Effector memory CD8-positive, alpha-beta T cell (primary cell): ENCODE measurements at regions not wholly inside any gene's neighbourhood (a gene's known extent, or its start where the extent isn't known, plus 50 kb on each side); places are given as distances from the start of the nearest gene placed in this dataset.
"Not testable (repeated sequence)": the region's sequence is repeated elsewhere in the genome, so short reads cannot be mapped to it uniquely, and the experiment has no call there.

ENCODE experiments used
- ATAC-seq: fragments of 150-1000 bp; cut with Tn5 transposase; replicated peaks from 2 replicates; pipeline ENCODE4 v1.10.0; 2021; ENCODE audit warnings: mild to moderate bottlenecking, moderate library complexity
- DNase-seq, 3 experiments: peaks; one replicate each; pipeline ENCODE4 v3.0.0; 2021
- H3K27ac Mint-ChIP-seq, 2 donors: one replicate each; pipeline ENCODE4 v1.8.0; 2022; ENCODE audit warnings: mild to moderate bottlenecking in 2 of 2, mixed read lengths in 2 of 2, moderate library complexity in 2 of 2
- H3K27me3 Mint-ChIP-seq, 2 donors: one replicate each; pipeline ENCODE4 v1.8.0; 2022; ENCODE audit warnings: mixed read lengths in 2 of 2
- H3K36me3 Mint-ChIP-seq: one replicate; pipeline ENCODE4 v1.8.0; 2022; ENCODE audit warnings: mild to moderate bottlenecking, moderate library complexity, mixed read lengths; ENCODE audit not compliant: insufficient read depth
- H3K4me1 Mint-ChIP-seq, 2 donors: one replicate each; pipeline ENCODE4 v1.8.0; 2022; ENCODE audit warnings: low read depth in 2 of 2, mixed read lengths in 2 of 2
- H3K4me3 Mint-ChIP-seq, 2 donors: one replicate each; pipeline ENCODE4 v1.8.0; 2022; ENCODE audit warnings: mild to moderate bottlenecking in 2 of 2, mixed read lengths in 2 of 2, moderate library complexity in 2 of 2
- H3K9me3 Mint-ChIP-seq, 2 donors: one replicate each; pipeline ENCODE4 v1.8.0; 2022; ENCODE audit warnings: mixed read lengths in 2 of 2

DNA sequence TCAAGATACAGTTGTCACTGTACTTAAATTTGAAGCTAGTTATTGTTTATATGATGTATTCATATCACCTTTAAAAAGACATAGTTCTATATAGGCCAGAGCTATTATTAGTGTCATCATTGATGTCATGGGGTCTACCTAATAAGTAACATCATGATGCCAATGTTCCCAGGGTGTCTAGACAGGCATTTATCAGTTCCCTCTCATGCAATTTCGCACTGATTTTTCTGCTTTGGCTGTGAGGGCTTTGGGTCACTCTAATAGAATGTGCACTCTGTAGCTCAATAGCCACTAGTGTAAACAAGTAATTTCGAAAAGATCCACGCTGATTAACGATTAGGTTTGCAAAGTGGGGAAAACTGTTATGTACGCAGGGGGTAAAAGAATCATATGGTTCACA, 1651.3 kb downstream of the SLITRK5 start:
- DNase-seq (no peak), ATAC-seq (no peak)
- Mint-ChIP-seq H3K27me3 (no peaks in the 10 kb centered on the region), H3K27ac (no peak overlapping the region), H3K4me1 (no peaks in the 10 kb centered on the region), H3K4me3 (no peak overlapping the region), H3K36me3 (no peaks in the 10 kb centered on the region), H3K9me3 (peaks cover 0 to 2% of the 10 kb centered on the region in 2 donors)

GRCh38 chr13:89324582-89324981, 1653.4 kb downstream of the SLITRK5 start:
- DNase-seq (no peak), ATAC-seq (no peak)
- Mint-ChIP-seq H3K27me3 (no peaks in the 10 kb centered on the region), H3K9me3 (peaks cover 0 to 5% of the 10 kb centered on the region in 2 donors), H3K27ac (no peak overlapping the region), H3K4me3 (no peak overlapping the region), H3K4me1 (no peaks in the 10 kb centered on the region), H3K36me3 (no peaks in the 10 kb centered on the region)

- Mint-ChIP-seq H3K9me3 (peaks cover 0 to 3% of the 10 kb centered on the region in 2 donors), H3K4me3 (no peak overlapping the region), H3K36me3 (no peaks in the 10 kb centered on the region), H3K4me1 (no peaks in the 10 kb centered on the region), H3K27me3 (no peaks in the 10 kb centered on the region), H3K27ac (no peak overlapping the region)
- no peak for ATAC-seq
- DNase-seq: no peak
Observed at GRCh38 chr13:89343165-89343564, 1672.0 kb downstream of the SLITRK5 start.

GRCh38 chr13:89352384-89352783, 1681.2 kb downstream of the SLITRK5 start:
- Mint-ChIP-seq H3K27ac (no peak overlapping the region), H3K4me3 (no peak overlapping the region), H3K27me3 (no peaks in the 10 kb centered on the region), H3K36me3 (no peaks in the 10 kb centered on the region), H3K4me1 (no peaks in the 10 kb centered on the region), H3K9me3 (peaks cover 6 to 11% of the 10 kb centered on the region in 2 donors)
- ATAC-seq (no peak), DNase-seq (no peak)

DNA sequence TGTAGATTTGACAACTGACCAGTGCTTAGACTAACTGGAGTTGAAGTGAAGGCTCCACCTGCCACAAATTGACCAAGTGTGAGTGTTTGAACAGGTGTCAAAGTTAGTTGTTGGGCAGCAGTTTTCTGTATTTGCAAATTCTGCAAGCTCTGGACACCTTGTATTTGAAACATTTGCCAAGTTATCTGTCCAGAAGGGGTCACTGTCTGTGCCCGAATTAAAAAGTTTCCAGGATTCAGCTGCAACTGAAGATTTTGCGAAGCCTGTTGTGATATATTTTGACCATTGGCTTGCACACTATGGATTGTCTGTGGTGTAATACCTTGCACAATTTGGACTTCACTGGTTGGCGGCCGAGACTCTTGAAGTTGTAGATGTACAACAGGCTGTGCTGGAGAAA, 1690.7 kb downstream of the SLITRK5 start:
- Mint-ChIP-seq H3K9me3 (peaks cover 5 to 6% of the 10 kb centered on the region in 2 donors), H3K27me3 (no peaks in the 10 kb centered on the region), H3K4me1 (no peaks in the 10 kb centered on the region), H3K27ac (no peak overlapping the region), H3K4me3 (no peak overlapping the region), H3K36me3 (no peaks in the 10 kb centered on the region)
- no peak for DNase-seq
- no peak for ATAC-seq

- DNase-seq: no peak
- Mint-ChIP-seq H3K27me3 (no peaks in the 10 kb centered on the region), H3K9me3 (peaks cover 0 to 3% of the 10 kb centered on the region in 2 donors), H3K36me3 (no peaks in the 10 kb centered on the region), H3K4me3 (no peak overlapping the region), H3K4me1 (no peaks in the 10 kb centered on the region), H3K27ac (no peak overlapping the region)
- ATAC-seq: no peak
Observed at GRCh38 chr13:89363144-89363543, 1692.0 kb downstream of the SLITRK5 start.

GRCh38 chr13:89372193-89372592, 1701.0 kb downstream of the SLITRK5 start:
- Mint-ChIP-seq H3K27me3 (no peaks in the 10 kb centered on the region), H3K4me3 (no peak overlapping the region), H3K4me1 (no peaks in the 10 kb centered on the region), H3K27ac (no peak overlapping the region), H3K9me3 (peaks cover 7% of the 10 kb centered on the region in 2 donors), H3K36me3 (no peaks in the 10 kb centered on the region)
- ATAC-seq (no peak), DNase-seq (no peak)

DNA sequence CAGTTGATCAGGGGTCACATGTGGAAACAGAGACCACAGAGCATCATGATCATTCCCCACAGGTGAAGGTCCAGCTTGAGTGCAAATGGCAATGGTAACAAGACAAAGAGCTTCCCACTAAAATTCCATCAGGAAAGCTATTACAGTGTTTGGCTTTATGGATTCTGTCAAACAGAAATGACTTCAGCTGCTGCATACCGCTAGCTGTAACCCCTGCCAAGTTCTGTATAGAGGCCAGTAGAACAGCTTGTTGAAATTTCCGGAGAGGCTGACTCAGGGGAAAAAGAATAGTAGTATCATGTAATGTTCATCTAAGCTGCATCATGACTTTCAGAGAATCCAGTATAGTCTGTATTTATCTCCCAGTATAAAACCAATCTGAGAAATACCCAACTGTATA, 1704.7 kb downstream of the SLITRK5 start:
- no peaks in the 10 kb centered on the region for H3K4me1 Mint-ChIP-seq
- H3K4me3 Mint-ChIP-seq: no peak overlapping the region
- H3K9me3 Mint-ChIP-seq: peaks cover 10 to 14% of the 10 kb centered on the region in 2 donors
- H3K27me3 Mint-ChIP-seq: no peaks in the 10 kb centered on the region
- DNase-seq (no peak), ATAC-seq (no peak)
- no peaks in the 10 kb centered on the region for H3K36me3 Mint-ChIP-seq
- no peak overlapping the region for H3K27ac Mint-ChIP-seq

DNA sequence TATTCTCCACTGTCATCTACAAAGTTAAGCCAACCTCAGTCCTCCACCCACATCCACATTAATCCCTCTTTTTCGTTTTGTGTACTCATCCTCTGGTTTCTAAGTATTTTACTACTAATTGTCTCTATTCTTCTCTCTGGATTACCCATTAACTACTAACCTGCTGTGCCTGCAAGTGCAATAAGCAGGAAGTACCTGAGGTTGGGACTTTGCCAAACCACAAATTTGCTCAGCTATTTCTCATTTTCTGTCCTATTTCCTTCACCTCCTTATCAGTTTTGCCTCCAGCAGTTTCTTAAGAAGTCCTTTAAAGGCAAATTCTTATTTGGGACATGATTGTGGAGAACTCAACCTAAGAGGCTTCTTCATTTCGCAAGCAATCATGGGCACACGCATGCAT, 1708.9 kb downstream of the SLITRK5 start:
- no peak for DNase-seq
- H3K27ac Mint-ChIP-seq: no peak overlapping the region
- H3K4me3 Mint-ChIP-seq: no peak overlapping the region
- no peaks in the 10 kb centered on the region for H3K27me3 Mint-ChIP-seq
- H3K36me3 Mint-ChIP-seq: no peaks in the 10 kb centered on the region
- no peaks in the 10 kb centered on the region for H3K4me1 Mint-ChIP-seq
- peaks cover 5 to 7% of the 10 kb centered on the region in 2 donors for H3K9me3 Mint-ChIP-seq
- no peak for ATAC-seq

GRCh38 chr13:89382981-89383380, 1711.8 kb downstream of the SLITRK5 start:
- no peak for DNase-seq
- Mint-ChIP-seq H3K36me3 (no peaks in the 10 kb centered on the region), H3K4me1 (no peaks in the 10 kb centered on the region), H3K27ac (no peak overlapping the region), H3K4me3 (no peak overlapping the region), H3K9me3 (peaks cover 7 to 9% of the 10 kb centered on the region in 2 donors), H3K27me3 (no peaks in the 10 kb centered on the region)
- ATAC-seq: no peak

DNA sequence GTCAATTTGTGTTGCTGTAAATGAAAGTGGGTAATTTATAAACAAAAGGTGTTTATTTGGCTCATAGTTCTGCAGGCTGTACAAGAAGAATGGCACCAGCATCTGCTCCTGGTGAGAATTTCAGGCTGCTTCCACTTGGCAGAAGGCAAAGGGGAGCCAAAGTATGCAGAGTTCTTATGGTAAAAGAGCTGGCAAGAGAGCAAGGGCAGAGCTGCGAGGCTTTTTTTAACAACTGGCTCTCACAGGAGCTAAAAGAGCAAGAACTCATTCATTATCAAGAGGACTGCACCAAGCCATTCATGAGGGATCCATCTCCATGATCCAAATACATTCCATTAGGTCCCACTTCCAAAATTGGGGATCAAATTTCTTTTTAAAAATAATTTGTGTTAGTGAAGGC, 1712.7 kb downstream of the SLITRK5 start:
- Mint-ChIP-seq H3K36me3 (no peaks in the 10 kb centered on the region), H3K4me1 (no peaks in the 10 kb centered on the region), H3K27me3 (no peaks in the 10 kb centered on the region), H3K9me3 (peaks cover 7 to 9% of the 10 kb centered on the region in 2 donors), H3K4me3 (no peak overlapping the region), H3K27ac (no peak overlapping the region)
- DNase-seq: no peak
- ATAC-seq: no peak

GRCh38 chr13:89393758-89394304, 1722.7 kb downstream of the SLITRK5 start:
- Mint-ChIP-seq H3K36me3 (no peaks in the 10 kb centered on the region), H3K27me3 (no peaks in the 10 kb centered on the region), H3K27ac (no peak overlapping the region), H3K4me3 (no peak overlapping the region), H3K4me1 (no peaks in the 10 kb centered on the region), H3K9me3 (peaks cover 1 to 9% of the 10 kb centered on the region in 2 donors)
- ATAC-seq (no peak), DNase-seq (no peak)

- Mint-ChIP-seq H3K36me3 (no peaks in the 10 kb centered on the region), H3K4me3 (no peak overlapping the region), H3K9me3 (peaks cover 9 to 10% of the 10 kb centered on the region in 2 donors), H3K27me3 (no peaks in the 10 kb centered on the region), H3K4me1 (no peaks in the 10 kb centered on the region), H3K27ac (no peak overlapping the region)
- no peak for ATAC-seq
- DNase-seq: no peak
Observed at GRCh38 chr13:89401264-89401675, 1730.1 kb downstream of the SLITRK5 start.

DNA sequence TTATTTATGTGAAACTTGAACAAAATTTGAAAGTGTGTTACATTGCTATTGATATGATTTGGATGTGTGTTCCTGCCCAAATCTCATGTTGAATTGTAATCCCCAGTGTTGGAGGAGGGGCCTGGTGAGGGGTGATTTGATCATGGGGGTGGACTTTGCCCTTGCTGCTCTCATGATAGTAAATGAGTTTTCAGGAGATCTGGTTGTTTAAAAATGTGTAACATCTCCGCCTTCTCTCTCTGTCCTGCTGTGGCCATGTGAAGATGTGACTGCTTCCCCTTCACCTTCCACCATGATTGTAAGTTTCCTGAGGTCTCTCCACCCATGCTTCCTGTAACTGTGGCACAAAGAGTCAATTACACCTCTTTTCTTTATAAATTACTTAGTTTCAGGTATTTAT, 1731.0 kb downstream of the SLITRK5 start:
- DNase-seq: no peak
- ATAC-seq: no peak
- Mint-ChIP-seq H3K4me3 (no peak overlapping the region), H3K9me3 (peaks cover 1 to 10% of the 10 kb centered on the region in 2 donors), H3K27ac (no peak overlapping the region), H3K4me1 (no peaks in the 10 kb centered on the region), H3K27me3 (no peaks in the 10 kb centered on the region), H3K36me3 (no peaks in the 10 kb centered on the region)

DNA sequence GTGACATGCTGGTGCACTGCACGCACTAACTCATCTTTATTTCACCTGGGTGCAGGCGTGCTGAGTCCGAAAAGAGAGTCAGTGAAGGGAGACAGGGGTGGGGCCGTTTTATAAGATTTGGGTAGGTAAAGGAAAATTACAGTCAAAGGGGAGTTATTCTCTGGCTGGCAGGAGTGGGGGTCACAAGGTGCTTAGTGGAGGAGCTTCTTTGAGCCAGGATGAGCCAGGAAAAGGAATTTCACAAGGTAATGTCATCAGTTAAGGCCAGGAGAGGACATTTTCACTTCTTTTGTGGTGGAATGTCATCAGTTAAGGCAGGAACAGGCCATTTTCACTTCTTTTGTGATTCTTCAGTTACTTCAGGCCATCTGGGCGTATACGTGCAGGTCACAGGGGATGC, 1734.9 kb downstream of the SLITRK5 start:
- H3K27me3 Mint-ChIP-seq, ATAC-seq, H3K9me3 Mint-ChIP-seq, H3K27ac Mint-ChIP-seq, DNase-seq, H3K4me1 Mint-ChIP-seq, H3K4me3 Mint-ChIP-seq, H3K36me3 Mint-ChIP-seq: not testable (repeated sequence)
